ENCODE measurements at regions not wholly inside any gene's neighbourhood (a gene's known extent, or its start where the extent isn't known, plus 50 kb on each side); places are given as distances from the start of the nearest gene placed in this dataset.
A peak's percentile ranks its signal among the peaks of the same experiment; 100 is the strongest.

DNA sequence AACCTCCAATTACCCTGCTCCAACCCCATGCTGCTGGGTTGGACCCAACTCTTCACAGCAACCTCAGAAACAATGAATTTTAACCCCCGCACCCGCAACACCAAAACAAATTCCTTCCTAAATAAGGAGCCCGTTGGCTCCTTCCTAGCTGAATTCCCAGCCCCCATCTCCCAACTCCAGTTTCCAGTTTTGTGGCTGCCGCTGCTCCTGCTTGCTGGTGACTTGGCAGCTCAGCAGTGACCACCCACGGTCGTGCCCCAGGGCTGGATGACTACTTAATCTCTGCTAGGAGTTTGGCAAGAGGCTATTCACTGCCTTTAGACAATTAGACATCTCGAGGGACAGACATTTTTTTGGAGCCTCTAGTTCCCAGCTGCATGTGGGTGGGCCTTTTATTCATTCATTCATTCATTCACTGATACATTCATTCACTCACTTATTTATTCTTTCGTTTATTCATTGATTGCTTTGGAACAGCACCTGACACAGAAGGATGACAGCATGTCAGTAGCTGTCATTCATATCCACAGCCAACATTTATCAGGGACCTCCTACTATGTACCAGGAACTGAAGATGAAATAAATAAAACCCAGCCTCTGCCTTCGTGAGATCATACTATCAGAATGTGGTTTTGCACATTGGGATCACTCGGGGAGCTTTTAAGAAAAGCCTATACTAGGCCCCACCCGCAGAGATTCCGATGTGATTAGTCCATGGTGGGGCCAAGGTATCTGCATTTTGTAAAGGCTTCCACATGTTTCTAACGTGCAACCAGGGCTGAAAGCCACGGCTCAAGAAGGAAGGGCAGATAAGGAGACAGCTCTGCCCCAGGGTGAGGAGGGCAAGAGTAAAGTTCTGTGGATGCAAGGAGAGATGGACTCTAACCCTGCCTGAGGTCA lies 256.5 kb downstream of the SHQ1 start:
- peak; percentile 32 for DNase-seq

DNA sequence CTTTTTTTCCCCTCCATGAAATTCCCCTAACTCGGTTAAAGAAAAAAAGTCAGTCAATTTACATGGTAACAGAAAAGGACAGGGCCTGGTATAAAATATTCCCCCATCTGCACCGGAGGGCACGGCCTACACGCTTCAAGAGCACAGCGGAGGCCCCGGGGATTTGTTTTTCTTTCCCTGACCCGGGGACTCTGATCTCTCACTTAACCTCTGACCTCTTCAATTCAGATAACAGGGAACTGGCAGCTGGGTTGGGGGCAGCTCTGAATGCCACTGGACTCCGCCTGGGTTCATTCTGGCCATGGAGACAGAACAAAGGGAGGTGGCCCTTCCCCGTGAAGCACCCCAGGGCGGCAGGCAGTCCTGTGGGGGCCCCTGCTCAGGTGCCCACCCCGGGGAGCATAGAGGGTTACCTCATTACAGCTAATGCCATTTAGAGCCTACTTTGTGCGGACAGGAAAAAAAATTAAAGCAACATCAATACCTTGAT lies 257.5 kb downstream of the SHQ1 start:
- DNase-seq: no peak

DNA sequence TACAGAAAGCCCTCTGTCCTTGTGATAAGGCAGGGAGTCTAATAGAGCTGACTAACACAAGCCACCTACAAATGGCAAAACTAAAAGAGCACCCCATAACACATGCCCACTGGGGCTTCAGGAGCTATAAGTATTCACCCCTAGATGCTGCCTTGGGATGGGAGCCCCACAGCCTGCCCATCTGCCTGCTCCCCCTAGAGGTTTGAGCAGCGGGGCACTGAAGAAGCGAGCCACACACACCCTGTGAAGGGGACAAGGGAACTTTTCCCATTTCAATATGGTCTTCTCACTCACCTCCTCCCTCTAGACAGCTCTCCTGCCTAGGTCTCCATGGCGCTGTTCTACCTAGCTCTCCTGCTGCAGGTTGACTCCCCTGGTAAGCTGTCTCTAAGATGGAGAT lies 261.0 kb downstream of the SHQ1 start:
- DNase-seq: no peak

DNA sequence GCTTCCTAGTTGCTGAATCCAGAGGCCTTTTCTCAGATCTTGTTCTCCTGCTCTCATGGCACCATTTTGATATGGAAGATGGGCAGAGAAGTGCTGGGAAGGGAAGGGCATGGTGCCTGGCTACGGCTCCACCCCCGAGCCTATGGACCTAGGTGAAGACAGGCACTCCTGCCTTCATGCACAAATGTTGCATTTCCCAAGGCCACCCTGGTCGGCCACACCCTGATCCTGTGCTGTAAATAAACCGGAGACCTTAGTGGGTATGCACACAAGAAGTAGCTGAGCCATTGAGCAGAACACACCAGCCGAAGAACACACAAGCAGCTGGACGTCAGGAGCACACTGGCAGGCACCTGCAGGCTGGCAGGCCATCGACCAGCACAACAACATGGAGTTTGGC lies 261.6 kb downstream of the SHQ1 start:
- DNase-seq: no peak

DNA sequence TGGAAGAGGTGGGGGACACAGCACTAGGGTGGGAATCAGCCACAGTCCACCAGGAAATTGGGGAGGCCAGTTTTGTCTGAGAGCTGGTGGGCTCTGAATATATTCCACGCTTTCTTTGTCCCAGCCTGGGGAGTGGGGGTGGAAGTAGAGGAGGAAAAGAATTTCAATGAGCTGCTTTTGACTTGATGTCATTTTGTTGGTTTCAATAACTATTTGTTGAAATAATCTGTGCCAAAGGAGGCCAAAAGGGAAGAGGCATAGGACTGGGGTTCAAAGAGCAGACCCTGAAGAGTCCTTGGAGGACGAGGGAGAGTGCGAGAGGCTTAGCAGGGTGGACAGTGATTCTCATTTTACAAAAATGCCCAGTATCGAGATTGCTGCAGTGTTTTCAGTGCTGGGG lies 262.3 kb downstream of the SHQ1 start:
- DNase-seq: no peak

DNA sequence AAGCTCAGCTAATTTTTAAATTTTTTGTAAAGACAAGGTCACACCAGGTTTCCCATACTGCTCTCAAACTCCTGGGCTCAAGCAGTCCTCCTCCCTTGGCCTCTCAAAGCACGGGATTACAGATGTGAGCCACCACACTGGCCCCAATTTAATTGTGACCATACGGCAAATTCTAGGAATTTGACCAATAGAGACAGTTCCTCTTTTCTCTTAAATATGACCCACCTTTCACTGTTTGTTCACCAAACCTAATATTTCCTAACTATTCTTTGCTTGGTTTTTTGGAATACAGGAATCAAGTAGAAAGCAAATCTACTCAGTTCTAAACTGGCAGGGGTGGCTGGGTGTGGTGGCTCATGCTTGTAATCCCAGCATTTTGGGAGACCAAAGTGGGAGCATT lies 264.0 kb downstream of the SHQ1 start:
- DNase-seq: no peak

DNA sequence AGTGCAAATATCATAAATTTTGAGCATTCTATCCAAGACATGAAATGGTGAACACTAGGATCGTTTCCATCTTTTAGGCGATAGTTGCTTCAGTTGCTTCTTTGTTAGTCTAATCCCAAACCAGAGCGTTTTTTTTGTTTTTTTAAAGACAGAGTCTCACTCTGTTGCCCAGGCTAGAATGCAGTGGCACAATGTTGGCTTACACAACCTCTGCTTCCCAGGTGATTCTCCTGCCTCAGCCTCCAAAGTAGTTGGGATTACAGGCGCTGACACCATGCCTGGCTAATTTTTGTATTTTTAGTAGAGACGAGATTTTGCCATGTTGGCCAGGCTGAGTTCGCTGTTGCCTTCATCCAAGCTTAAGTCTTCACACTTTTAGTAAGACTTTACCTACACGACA lies 265.3 kb downstream of the SHQ1 start:
- no peak for DNase-seq

DNA sequence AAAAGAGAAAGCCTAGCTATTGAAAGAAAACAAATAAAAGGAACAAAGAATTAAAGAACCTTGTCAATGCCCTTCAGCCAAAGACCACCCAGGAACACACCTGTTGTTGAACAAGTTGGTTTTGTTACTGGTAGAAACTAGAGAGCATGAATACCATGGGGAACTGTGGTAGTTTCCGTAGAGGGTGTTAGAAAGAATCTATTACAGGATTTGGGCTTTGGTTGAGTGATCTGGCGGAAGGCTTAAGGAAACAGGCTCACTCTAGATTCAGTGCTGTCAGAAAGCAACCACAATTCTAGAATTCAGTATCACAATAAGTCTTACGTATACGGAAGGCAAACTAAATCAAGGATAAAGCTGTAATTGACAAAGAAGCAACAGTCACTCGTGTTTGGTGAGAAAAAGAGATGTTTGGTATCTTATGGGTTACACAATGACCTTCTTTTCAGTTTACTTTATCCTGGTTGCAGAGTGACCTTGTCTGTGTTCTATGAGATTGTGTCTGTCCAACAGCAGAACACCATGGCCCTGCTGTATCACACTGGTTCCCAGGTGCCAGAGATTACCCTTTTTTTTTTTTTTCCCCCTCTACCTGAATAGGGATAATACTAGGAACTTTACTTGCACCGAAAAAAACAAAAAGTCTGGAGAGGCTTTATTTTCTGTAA lies 265.9 kb downstream of the SHQ1 start:
- DNase-seq: no peak

DNA sequence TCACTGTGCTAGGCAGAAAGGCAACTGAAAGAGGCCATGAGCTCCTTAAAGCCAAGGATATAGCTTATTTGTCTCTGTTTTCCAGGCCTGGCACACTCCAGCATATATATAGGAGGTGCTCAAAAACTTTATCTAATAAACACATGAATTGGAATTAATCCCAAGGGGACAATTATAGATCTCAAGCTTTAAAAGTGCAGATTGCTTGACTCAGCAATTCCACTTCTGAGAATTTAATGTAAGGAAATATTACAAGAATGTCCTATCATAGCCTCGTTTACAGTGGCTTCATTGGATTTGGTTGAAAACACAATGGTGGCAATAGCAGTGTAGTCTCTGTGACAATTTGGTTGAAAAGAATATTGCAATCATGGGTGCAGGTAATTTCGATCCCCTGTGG lies 267.3 kb downstream of the SHQ1 start:
- no peak for DNase-seq

DNA sequence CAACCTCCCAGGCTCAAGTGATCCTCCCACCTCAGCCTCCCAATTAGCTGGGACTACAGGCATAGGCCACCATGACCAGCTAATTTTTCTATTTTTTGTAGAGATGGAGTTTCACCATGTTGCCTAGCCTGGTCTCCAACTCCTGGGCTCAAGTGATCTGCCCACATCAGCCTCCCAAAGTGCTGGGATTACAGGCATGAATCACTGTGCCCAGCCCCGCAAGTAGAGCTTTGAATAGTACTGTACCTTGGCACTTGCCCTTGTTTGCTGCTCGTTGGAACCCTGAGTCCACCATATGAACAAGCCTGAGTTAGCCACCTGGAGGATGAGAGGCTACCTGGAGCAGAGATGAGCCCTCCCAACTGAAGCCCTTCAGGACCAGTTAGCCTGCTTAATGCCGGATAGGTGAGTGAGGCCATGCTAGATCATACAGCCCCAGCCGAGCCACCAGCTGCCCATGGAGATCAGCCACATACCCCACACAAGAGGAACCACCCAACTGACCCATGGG lies 267.9 kb downstream of the SHQ1 start:
- DNase-seq: no peak

DNA sequence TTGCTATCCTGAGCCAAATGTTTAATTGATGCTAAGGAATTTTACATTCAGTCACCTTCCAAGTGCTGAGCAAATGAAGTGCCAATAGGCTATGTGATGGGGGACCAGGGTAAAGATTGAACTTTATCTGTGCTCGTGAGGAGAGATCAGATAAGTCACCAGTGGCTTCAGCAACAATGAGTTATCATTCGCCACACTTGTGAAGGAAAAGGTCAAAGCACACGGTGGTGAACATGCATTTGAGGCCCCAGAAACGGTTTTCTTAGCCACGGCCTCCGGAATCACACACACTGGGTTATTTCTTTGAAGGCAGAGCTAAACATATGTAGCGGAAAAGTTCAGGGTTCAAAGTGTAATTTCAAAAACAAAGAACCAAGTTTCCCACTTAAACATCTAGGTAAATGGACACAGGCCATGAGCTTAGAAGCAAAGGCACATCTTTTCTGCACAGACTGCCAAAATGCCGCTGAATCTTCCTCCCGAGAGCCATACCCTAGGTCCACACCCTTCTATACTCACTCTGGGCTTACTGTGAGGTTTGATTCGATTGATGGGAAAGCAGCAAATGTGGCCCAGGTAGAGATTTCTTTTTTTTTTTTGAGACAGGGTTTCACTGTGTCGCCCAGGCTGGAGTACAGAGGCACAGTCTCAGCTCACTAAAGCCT lies 268.5 kb downstream of the SHQ1 start:
- DNase-seq: no peak

DNA sequence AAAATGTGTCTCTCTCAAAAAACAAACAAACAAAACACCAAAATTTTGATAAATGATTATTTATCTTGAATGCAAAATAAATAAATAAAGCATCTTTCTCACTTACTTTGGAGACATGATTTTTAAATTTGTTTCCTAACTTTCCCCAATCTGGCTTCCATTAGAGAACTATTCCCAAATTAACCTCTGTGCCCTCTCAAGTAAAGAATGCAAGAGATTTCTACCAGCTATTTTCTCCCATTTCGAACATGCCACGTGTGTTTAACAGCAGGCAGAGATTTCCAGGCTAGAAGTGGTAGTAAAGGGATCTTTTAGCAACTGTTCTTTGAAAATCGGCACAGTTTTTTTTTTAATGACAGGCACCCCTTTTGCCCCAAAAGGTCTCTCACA lies 269.1 kb downstream of the SHQ1 start:
- no peak for DNase-seq

DNA sequence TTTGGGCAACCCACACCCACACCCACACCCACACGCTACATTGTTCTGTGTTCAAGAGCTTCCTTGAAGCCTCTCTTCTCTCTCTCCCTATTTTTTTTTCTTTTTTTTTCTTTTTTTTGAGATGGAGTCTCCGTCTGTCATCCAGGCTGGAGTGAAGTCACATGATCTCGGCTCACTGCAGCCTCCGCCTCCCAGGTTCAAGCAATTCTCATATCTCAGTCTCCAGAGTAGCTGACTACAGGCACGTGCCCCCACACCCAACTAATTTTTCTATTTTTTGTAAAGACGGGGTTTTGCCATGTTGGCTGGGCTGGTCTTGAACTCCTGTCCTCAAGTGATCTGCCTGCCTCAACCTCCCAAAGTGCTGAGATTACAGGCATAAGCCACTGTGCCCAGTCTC lies 271.1 kb downstream of the SHQ1 start:
- DNase-seq: no peak

DNA sequence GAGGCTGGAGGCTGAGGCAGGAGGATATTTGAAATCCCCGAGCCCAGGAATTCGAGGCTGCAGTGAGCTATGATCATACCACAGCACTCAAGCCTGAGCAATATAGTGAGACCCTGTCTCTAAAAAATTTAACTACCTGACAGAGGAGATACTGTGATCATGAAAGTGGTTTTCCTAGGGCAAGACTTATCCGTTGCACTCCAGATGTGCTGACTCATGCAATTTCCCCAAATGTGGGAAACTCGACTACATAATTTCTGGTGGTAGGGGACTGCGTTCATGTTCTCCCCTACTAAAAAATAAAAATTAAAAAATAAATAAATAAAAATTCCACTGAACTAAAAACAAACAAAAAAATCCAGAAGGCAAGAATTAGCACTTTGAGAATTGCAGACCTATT lies 271.7 kb downstream of the SHQ1 start:
- DNase-seq: no peak

DNA sequence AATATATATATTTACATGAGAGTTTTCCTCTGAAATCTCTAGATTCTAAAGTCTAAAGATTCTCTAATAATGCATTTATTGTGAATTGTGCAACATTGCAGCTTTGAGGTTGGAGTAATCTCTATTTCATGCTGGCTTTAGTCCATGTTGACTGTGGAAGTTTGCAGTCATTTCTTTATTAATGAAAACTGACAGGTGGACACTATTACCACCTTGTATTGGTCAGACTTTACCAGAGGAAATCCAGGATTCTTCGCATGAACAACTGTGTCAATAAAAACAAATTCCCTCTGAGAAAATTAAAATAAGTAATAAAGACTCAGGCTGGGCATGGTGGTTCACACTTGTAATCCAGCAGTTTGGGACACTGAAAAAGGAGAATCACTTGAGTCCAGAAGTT lies 274.1 kb downstream of the SHQ1 start:
- DNase-seq: no peak

DNA sequence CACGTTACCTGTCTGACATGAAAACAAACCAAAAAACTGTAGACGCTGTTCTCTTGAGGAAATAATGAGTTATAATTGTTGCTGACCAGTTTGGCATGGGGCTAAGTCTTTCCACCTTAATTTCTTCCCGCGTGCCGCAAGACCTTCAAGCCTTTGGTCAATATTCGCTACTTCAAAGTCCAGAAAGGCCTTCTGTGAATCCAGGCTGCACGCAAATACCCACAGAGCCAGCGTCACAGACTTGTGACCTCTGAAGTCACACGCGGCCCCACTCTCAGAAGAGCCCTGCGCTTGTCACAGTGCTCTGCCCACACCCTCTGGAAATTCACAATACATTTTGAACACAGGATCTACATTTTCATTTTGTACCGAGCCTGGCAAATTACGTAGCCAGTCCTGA lies 275.2 kb downstream of the SHQ1 start:
- DNase-seq: no peak

DNA sequence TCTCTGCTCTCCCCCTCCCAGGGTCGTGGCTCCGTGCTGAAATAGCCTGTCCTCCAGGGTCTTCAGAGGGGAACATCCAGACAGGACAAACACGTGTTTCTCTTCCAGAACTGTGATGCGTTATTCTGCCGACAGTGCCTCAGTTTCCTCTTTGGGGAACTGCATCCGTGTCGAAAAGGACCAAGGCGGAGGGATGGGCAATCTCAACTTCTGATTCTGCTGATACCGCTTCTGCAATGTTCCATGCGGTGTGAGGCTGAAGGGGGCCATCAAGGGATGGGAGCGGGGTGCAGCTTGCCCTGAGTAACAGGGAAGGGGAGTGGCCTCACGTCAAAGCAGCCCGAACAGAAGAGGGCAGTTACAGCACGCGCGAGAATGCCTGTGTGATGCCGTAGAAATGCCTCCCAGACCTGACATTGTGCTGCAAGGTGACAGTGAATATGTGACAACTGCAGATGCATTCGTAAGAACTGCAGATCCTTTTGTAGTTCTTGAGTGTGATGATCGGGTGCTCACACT lies 275.7 kb downstream of the SHQ1 start:
- no peak for DNase-seq

DNA sequence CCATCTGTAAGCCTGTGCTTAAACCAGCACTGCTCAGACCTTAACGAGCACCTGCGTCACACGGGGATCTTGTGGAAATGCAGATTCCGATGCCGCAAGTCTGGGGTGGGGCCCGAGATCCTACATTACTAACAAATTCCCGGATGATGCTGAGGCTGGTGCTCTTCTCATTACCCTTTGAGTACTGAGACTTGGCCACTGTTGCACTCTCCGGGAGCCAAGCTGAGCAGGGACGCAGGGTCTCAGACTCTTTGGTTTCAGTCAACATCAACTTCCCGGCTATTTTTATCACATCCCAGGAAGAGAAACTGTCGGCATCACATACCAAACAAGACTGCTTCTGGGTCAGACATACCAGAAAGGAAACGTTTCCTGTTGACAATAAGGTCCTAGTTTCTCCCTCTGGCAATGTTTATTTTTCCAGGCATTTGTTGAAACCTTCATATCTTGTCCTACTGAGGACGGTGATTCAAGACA lies 276.6 kb downstream of the SHQ1 start:
- DNase-seq: no peak

DNA sequence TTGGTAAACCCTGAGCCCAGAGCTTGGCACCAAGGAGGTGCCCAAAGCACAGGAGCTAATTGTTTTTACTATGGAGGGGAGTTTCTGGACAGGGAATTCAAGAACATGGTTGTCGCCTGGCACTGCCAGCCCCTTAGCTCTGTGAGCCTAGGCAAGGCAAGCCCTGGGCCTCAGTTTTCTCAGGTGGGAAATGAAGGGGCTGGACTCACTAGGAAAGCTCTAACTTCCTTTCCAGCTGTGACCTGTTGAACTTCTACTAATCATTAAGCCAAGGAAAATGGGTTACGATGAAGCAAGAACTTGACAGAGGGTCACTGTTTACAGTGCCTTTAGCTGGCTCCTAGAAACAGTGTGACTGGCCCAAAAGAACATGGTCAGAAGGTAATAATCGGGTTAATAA lies 277.2 kb downstream of the SHQ1 start:
- DNase-seq: no peak

DNA sequence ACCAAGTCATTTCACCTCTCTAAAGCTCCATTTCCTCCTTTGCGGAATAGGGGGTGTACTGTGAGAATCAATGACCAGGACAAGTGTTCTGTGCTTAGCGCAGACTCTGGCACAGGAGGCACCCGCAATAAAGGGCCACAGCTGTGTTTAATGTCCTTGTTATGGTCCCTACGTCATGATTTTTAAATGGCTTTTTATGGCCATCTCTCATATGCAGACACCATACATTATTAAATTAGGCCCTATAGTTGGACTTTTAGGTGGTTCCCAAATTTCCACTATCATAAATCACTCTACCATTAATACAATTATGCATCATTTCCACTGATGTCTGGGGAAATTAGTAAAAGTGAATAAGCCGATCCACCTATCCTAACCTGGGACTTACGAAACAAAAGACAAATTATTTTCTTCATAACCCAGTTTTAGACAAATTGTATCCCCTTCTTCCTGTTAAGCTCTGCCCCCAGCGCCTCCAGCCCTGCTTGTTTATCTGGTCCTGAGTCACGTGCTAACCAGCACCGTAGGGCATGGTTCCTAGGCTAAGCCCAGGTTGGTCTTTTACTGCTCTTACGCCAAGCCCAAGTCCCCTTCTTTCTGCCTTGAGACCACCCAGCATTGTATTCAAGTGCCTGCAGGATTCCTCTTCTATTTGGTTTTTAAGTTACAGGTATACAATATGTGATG lies 278.3 kb downstream of the SHQ1 start:
- DNase-seq: no peak

DNA sequence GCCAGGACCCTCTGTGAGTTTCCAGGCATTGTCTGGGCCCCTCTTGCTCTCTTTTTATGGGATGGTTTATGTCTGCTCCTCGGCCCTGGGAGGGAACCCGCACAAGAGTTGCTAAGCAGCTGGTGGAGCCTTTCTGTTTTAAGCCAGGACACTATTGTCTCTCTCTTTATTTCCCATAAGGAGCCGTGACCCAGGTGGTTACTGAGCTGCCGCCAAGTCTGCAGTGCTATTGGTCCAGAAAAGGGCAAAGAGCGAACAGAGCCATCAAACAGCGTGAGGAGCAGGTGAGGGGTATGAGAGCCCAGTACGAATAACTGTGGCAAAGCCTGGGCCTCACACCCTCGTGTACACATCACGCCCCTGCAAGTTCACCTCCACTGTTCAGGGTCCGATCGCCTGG lies 280.2 kb downstream of the SHQ1 start:
- DNase-seq: no peak

DNA sequence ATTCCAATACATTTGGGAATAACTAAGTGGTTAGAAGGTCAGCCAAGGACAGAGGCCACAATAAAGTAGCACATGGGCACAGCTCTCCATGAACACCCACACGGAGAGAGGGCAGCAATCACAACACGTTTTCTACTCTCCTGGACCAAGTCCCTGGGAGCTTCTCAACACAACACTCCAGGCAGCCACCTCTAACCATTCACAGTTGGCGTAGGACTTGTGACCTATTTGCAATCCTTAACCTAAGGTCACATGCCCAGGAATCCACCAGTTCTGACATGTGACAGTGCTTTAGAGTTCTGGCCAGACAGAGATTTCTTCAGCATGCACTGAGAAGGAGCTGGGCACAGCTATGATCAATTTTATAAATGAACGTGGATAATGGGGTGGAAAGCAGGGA lies 280.8 kb downstream of the SHQ1 start:
- DNase-seq: no peak

Data from muscle of arm (tissue), 1 donor.